ENCODE measurements at regions not wholly inside any gene's neighbourhood (a gene's known extent, or its start where the extent isn't known, plus 50 kb on each side); places are given as distances from the start of the nearest gene placed in this dataset.

GRCh38 chr3:105051111-105051510 is 315.6 kb upstream of the ALCAM start:
- DNase-seq (no peak), ATAC-seq (no peak)
- intact Hi-C loops (cut with micrococcal nuclease): no loop called here

GRCh38 chr3:105051972-105052371 is 314.7 kb upstream of the ALCAM start:
- DNase-seq (no peak), ATAC-seq (no peak)
- intact Hi-C loops (cut with micrococcal nuclease): no loop called here

GRCh38 chr3:105062853-105063252 is 303.9 kb upstream of the ALCAM start:
- ATAC-seq (no peak), DNase-seq (no peak)
- intact Hi-C loops (cut with micrococcal nuclease): no loop called here

GRCh38 chr3:105065895-105066839 is 300.5 kb upstream of the ALCAM start:
- ATAC-seq (no peak), DNase-seq (no peak)
- intact Hi-C loops (cut with micrococcal nuclease): no loop called here

- ATAC-seq (no peak), DNase-seq (no peak)
- intact Hi-C loops (cut with micrococcal nuclease): no loop called here
These were observed 299.3 kb upstream of the ALCAM start for GRCh38 chr3:105067361-105067760.

GRCh38 chr3:105077060-105077822 is 289.5 kb upstream of the ALCAM start:
- intact Hi-C loops (cut with micrococcal nuclease): no loop called here
- ATAC-seq (no peak), DNase-seq (no peak)

- intact Hi-C loops (cut with micrococcal nuclease): no loop called here
- DNase-seq (no peak), ATAC-seq (no peak)
These were observed 282.8 kb upstream of the ALCAM start for GRCh38 chr3:105083945-105084344.

GRCh38 chr3:105085506-105085905 is 281.2 kb upstream of the ALCAM start:
- DNase-seq (no peak), ATAC-seq (no peak)
- intact Hi-C loops (cut with micrococcal nuclease): no loop called here

GRCh38 chr3:105093371-105094252 is 273.1 kb upstream of the ALCAM start:
- intact Hi-C loops (cut with micrococcal nuclease): no loop called here
- no peak for ATAC-seq
- DNase-seq: no peak

GRCh38 chr3:105094588-105094987 is 272.1 kb upstream of the ALCAM start:
- no peak for DNase-seq
- ATAC-seq: no peak
- intact Hi-C loops (cut with micrococcal nuclease): no loop called here

- no peak for ATAC-seq
- DNase-seq: no peak
- intact Hi-C loops (cut with micrococcal nuclease): no loop called here
These were observed 270.6 kb upstream of the ALCAM start for GRCh38 chr3:105096071-105096470.

GRCh38 chr3:105101603-105102002 is 265.1 kb upstream of the ALCAM start:
- no peak for DNase-seq
- no peak for ATAC-seq
- intact Hi-C loops (cut with micrococcal nuclease): no loop called here

GRCh38 chr3:105103139-105103538 is 263.6 kb upstream of the ALCAM start:
- DNase-seq (no peak), ATAC-seq (no peak)
- intact Hi-C loops (cut with micrococcal nuclease): no loop called here

GRCh38 chr3:105108823-105109222 is 257.9 kb upstream of the ALCAM start:
- ATAC-seq (no peak), DNase-seq (no peak)
- intact Hi-C loops (cut with micrococcal nuclease): no loop called here

- DNase-seq (no peak), ATAC-seq (no peak)
- intact Hi-C loops (cut with micrococcal nuclease): no loop called here
These were observed 247.8 kb upstream of the ALCAM start for GRCh38 chr3:105118905-105119304.

GRCh38 chr3:105119801-105120340 is 246.8 kb upstream of the ALCAM start:
- no peak for DNase-seq
- intact Hi-C loops (cut with micrococcal nuclease): no loop called here
- no peak for ATAC-seq

GRCh38 chr3:105130911-105131310 is 235.8 kb upstream of the ALCAM start:
- intact Hi-C loops (cut with micrococcal nuclease): no loop called here
- no peak for ATAC-seq
- DNase-seq: no peak

- intact Hi-C loops (cut with micrococcal nuclease): no loop called here
- ATAC-seq (no peak), DNase-seq (no peak)
These were observed 228.8 kb upstream of the ALCAM start for GRCh38 chr3:105137911-105138310.

GRCh38 chr3:105139881-105140560 is 226.7 kb upstream of the ALCAM start:
- intact Hi-C loops (cut with micrococcal nuclease): no loop called here
- DNase-seq (no peak), ATAC-seq (no peak)

Measured in left ventricle myocardium superior (tissue), 1 donor.